Activated T-helper 2 cell treated with anti-CD3 and anti-CD28 coated beads, Interferon-gamma antibody, Interleukin-2, Interleukin-4, amounts not matched to agents 10 μg/mL and 5 μg/mL and 100 μg/mL, durations not matched to agents 14 hours and 24 hours and 36 hours (primary cell): ENCODE measurements at regions not wholly inside any gene's neighbourhood (a gene's known extent, or its start where the extent isn't known, plus 50 kb on each side); places are given as distances from the start of the nearest gene placed in this dataset.

Source experiments
- DNase-seq: peaks from one replicate; pipeline ENCODE4 v3.0.0; 2021; ENCODE audit warnings: low spot score
- H3K27ac Mint-ChIP-seq: one replicate; pipeline ENCODE4 v1.8.0; 2021; ENCODE audit warnings: mixed read lengths
- H3K27me3 Mint-ChIP-seq: one replicate; pipeline ENCODE4 v1.8.0; 2021; ENCODE audit warnings: low read depth, mixed read lengths
- H3K36me3 Mint-ChIP-seq: one replicate; pipeline ENCODE4 v1.8.0; 2021; ENCODE audit warnings: low read depth, mixed read lengths
- H3K4me1 Mint-ChIP-seq: one replicate; pipeline ENCODE4 v1.8.0; 2021; ENCODE audit warnings: low read depth, mixed read lengths
- H3K4me3 Mint-ChIP-seq: one replicate; pipeline ENCODE4 v1.8.0; 2021; ENCODE audit warnings: low read depth, mild to moderate bottlenecking, moderate library complexity, mixed read lengths
- H3K9me3 Mint-ChIP-seq: one replicate; pipeline ENCODE4 v1.8.0; 2021; ENCODE audit warnings: mixed read lengths
- intact Hi-C: fragments of 100-400 bp; cut with micrococcal nuclease; formaldehyde crosslinking; loops from one replicate; pipeline ENCODE4 v1.15.1; 2023

- H3K27ac Mint-ChIP-seq = no peak overlapping the region
- no peaks in the 10 kb centered on the region for H3K27me3 Mint-ChIP-seq
- no peaks in the 10 kb centered on the region for H3K9me3 Mint-ChIP-seq
- intact Hi-C loops = no loop called here
- no peak for DNase-seq
- H3K4me1 Mint-ChIP-seq = no peaks in the 10 kb centered on the region
- no peaks in the 10 kb centered on the region for H3K36me3 Mint-ChIP-seq
- H3K4me3 Mint-ChIP-seq = no peak overlapping the region
Observed at GRCh38 chr10:57962839-57963238, 304.9 kb downstream of the IPMK start.

GRCh38 chr10:57961487-57961886 lies 306.2 kb downstream of the IPMK start:
- no peak overlapping the region for H3K27ac Mint-ChIP-seq
- no peaks in the 10 kb centered on the region for H3K4me1 Mint-ChIP-seq
- no peaks in the 10 kb centered on the region for H3K9me3 Mint-ChIP-seq
- intact Hi-C loops = no loop called here
- no peak for DNase-seq
- no peaks in the 10 kb centered on the region for H3K27me3 Mint-ChIP-seq
- H3K36me3 Mint-ChIP-seq = no peaks in the 10 kb centered on the region
- H3K4me3 Mint-ChIP-seq = no peak overlapping the region

- Mint-ChIP-seq H3K4me1 (no peaks in the 10 kb centered on the region), H3K27ac (no peak overlapping the region), H3K9me3 (no peaks in the 10 kb centered on the region), H3K27me3 (no peaks in the 10 kb centered on the region), H3K36me3 (no peaks in the 10 kb centered on the region), H3K4me3 (no peak overlapping the region)
- no peak for DNase-seq
- intact Hi-C loops = no loop called here
Observed at GRCh38 chr10:57960406-57960805, 307.3 kb downstream of the IPMK start.

- no peak overlapping the region for H3K4me3 Mint-ChIP-seq
- H3K27ac Mint-ChIP-seq = no peak overlapping the region
- intact Hi-C loops = no loop called here
- no peaks in the 10 kb centered on the region for H3K4me1 Mint-ChIP-seq
- H3K9me3 Mint-ChIP-seq = no peaks in the 10 kb centered on the region
- DNase-seq = no peak
- no peaks in the 10 kb centered on the region for H3K36me3 Mint-ChIP-seq
- H3K27me3 Mint-ChIP-seq = no peaks in the 10 kb centered on the region
Observed at GRCh38 chr10:57959318-57960006, 308.2 kb downstream of the IPMK start.

- DNase-seq = no peak
- no peak overlapping the region for H3K4me3 Mint-ChIP-seq
- H3K27me3 Mint-ChIP-seq = no peaks in the 10 kb centered on the region
- H3K36me3 Mint-ChIP-seq = no peaks in the 10 kb centered on the region
- intact Hi-C loops = no loop called here
- H3K9me3 Mint-ChIP-seq = no peaks in the 10 kb centered on the region
- H3K4me1 Mint-ChIP-seq = no peaks in the 10 kb centered on the region
- no peak overlapping the region for H3K27ac Mint-ChIP-seq
Observed at GRCh38 chr10:57955076-57955475, 312.6 kb downstream of the IPMK start.

GRCh38 chr10:57952741-57953140 lies 315.0 kb downstream of the IPMK start:
- Mint-ChIP-seq H3K36me3 (no peaks in the 10 kb centered on the region), H3K9me3 (no peaks in the 10 kb centered on the region), H3K4me3 (no peak overlapping the region), H3K4me1 (no peaks in the 10 kb centered on the region), H3K27ac (no peak overlapping the region), H3K27me3 (no peaks in the 10 kb centered on the region)
- intact Hi-C loops = no loop called here
- no peak for DNase-seq

- Mint-ChIP-seq H3K4me3 (no peak overlapping the region), H3K27me3 (no peaks in the 10 kb centered on the region), H3K9me3 (no peaks in the 10 kb centered on the region), H3K36me3 (no peaks in the 10 kb centered on the region), H3K27ac (no peak overlapping the region), H3K4me1 (no peaks in the 10 kb centered on the region)
- no peak for DNase-seq
- intact Hi-C loops = no loop called here
Observed at GRCh38 chr10:57950442-57950974, 317.2 kb downstream of the IPMK start.

- DNase-seq = no peak
- Mint-ChIP-seq H3K27me3 (no peaks in the 10 kb centered on the region), H3K4me1 (no peaks in the 10 kb centered on the region), H3K27ac (no peak overlapping the region), H3K36me3 (no peaks in the 10 kb centered on the region), H3K4me3 (no peak overlapping the region), H3K9me3 (no peaks in the 10 kb centered on the region)
- intact Hi-C loops = no loop called here
Observed at GRCh38 chr10:57948796-57949195, 318.9 kb downstream of the IPMK start.

- Mint-ChIP-seq H3K9me3 (no peaks in the 10 kb centered on the region), H3K27ac (no peak overlapping the region), H3K4me1 (no peaks in the 10 kb centered on the region), H3K27me3 (no peaks in the 10 kb centered on the region), H3K4me3 (no peak overlapping the region), H3K36me3 (no peaks in the 10 kb centered on the region)
- no peak for DNase-seq
- intact Hi-C loops = no loop called here
Observed at GRCh38 chr10:57946833-57947232, 320.9 kb downstream of the IPMK start.

- Mint-ChIP-seq H3K27me3 (no peaks in the 10 kb centered on the region), H3K36me3 (no peaks in the 10 kb centered on the region), H3K4me1 (no peaks in the 10 kb centered on the region), H3K27ac (no peak overlapping the region), H3K4me3 (no peak overlapping the region), H3K9me3 (no peaks in the 10 kb centered on the region)
- intact Hi-C loops = no loop called here
- no peak for DNase-seq
Observed at GRCh38 chr10:57943701-57944100, 324.0 kb downstream of the IPMK start.

- no peaks in the 10 kb centered on the region for H3K4me1 Mint-ChIP-seq
- H3K4me3 Mint-ChIP-seq = no peak overlapping the region
- H3K36me3 Mint-ChIP-seq = no peaks in the 10 kb centered on the region
- H3K9me3 Mint-ChIP-seq = no peaks in the 10 kb centered on the region
- intact Hi-C loops = no loop called here
- no peak overlapping the region for H3K27ac Mint-ChIP-seq
- H3K27me3 Mint-ChIP-seq = no peaks in the 10 kb centered on the region
- DNase-seq = no peak
Observed at GRCh38 chr10:57925045-57925444, 342.6 kb downstream of the IPMK start.

GRCh38 chr10:57921140-57921539 lies 346.6 kb downstream of the IPMK start:
- H3K4me1 Mint-ChIP-seq = no peaks in the 10 kb centered on the region
- no peak overlapping the region for H3K4me3 Mint-ChIP-seq
- intact Hi-C loops = no loop called here
- H3K27ac Mint-ChIP-seq = no peak overlapping the region
- DNase-seq = no peak
- H3K27me3 Mint-ChIP-seq = no peaks in the 10 kb centered on the region
- no peaks in the 10 kb centered on the region for H3K36me3 Mint-ChIP-seq
- no peaks in the 10 kb centered on the region for H3K9me3 Mint-ChIP-seq

- Mint-ChIP-seq H3K4me1 (no peaks in the 10 kb centered on the region), H3K4me3 (no peak overlapping the region), H3K36me3 (no peaks in the 10 kb centered on the region), H3K27ac (no peak overlapping the region), H3K9me3 (no peaks in the 10 kb centered on the region), H3K27me3 (no peaks in the 10 kb centered on the region)
- DNase-seq = no peak
- intact Hi-C loops = no loop called here
Observed at GRCh38 chr10:57919864-57920263, 347.8 kb downstream of the IPMK start.

GRCh38 chr10:57917019-57917418 lies 350.7 kb downstream of the IPMK start:
- Mint-ChIP-seq H3K4me1 (no peaks in the 10 kb centered on the region), H3K36me3 (no peaks in the 10 kb centered on the region), H3K4me3 (no peak overlapping the region), H3K27me3 (no peaks in the 10 kb centered on the region), H3K9me3 (no peaks in the 10 kb centered on the region), H3K27ac (no peak overlapping the region)
- DNase-seq = no peak
- intact Hi-C loops = no loop called here
